Thyroid gland (tissue), 4 donors: ENCODE measurements at regions not wholly inside any gene's neighbourhood (a gene's known extent, or its start where the extent isn't known, plus 50 kb on each side); places are given as distances from the start of the nearest gene placed in this dataset.
"Not testable (repeated sequence)": the region's sequence is repeated elsewhere in the genome, so short reads cannot be mapped to it uniquely, and the experiment has no call there.

Experiments
- DNase-seq, 2 donors: peaks; one replicate each; pipeline ENCODE4 v3.0.0-alpha.2; 2019
- H3K27ac ChIP-seq, 3 donors: fragments of 200-600 bp; sonication (generic); 1 replicate in 2 of 3; 2 replicates in 1 of 3; pipeline ENCODE4 v1.5.1; 2016 to 2019; ENCODE audit warnings: mild to moderate bottlenecking in 1 of 3, moderate library complexity in 1 of 3
- H3K27me3 ChIP-seq: fragments of 200-600 bp; sonication (generic); one replicate; pipeline ENCODE4 v1.5.1; 2019
- H3K36me3 ChIP-seq, 2 donors: fragments of 200-600 bp; sonication (generic); one replicate each; pipeline ENCODE4 v1.5.1; 2016 to 2019
- H3K4me1 ChIP-seq, 2 donors: fragments of 200-600 bp; sonication (generic); one replicate each; pipeline ENCODE4 v1.5.1; 2017 to 2019
- H3K4me3 ChIP-seq, 3 donors: fragments of 200-600 bp; sonication (generic); replicated peaks in 1 of 3; 1 replicate in 2 of 3; 2 replicates in 1 of 3; pipeline ENCODE4 v1.5.1; 2016; ENCODE audit warnings: mild to moderate bottlenecking in 1 of 3
- H3K9me3 ChIP-seq: fragments of 200-600 bp; sonication (generic); one replicate; pipeline ENCODE4 v1.5.1; 2017
- POLR2A ChIP-seq, 2 donors: fragments of 450-650 bp; IDR thresholded peaks; one replicate each; pipeline ENCODE4 v1.6.1; 2017; ENCODE audit warnings: antibody characterized with exemption in 2 of 2, mild to moderate bottlenecking in 2 of 2, moderate library complexity in 1 of 2
- WGBS, 2 donors: methylation state at CpG; one replicate each; pipeline ENCODE4 v1.1.5; 2017; 5-methylcytosine and 5-hydroxymethylcytosine counted together
- intact Hi-C: fragments of 100-400 bp; cut with DNase I; formaldehyde crosslinking; loops from one replicate; pipeline ENCODE4 v1.15.1; 2023
- TF ChIP-seq, protein P1 (sequence below), 6 experiments: fragments of 200-600 bp in 3 of 6; fragments of 450-650 bp in 3 of 6; sonication (generic) in 3 of 6; IDR thresholded peaks; one replicate each; pipeline ENCODE4 v1.5.1; 2016 to 2019; ENCODE audit warnings: antibody characterized with exemption in 6 of 6, mild to moderate bottlenecking in 2 of 6, inconsistent platforms in 1 of 6, moderate library complexity in 1 of 6

DNA sequence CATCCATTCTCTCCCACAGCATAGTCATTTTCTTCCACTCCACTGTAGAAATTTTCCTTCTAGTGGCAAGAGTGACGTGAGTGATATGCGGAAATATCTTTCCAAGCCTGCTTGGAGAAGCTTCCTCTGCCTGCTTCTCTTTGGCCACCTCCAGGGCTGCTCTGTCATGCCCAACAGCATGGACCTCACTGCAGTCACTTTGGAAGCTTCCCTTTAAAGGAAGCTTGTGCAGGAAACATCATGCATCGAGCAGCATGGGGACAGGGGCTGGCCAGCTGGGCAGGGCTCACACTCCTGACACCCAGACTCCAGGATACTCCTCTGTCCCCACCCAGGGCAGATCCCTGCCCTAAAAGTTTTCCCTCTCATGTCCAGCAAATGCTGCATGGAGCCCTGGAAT is 241.6 kb downstream of the ANKRD30B start:
- H3K27ac ChIP-seq, H3K4me3 ChIP-seq, H3K27me3 ChIP-seq, H3K4me1 ChIP-seq, H3K36me3 ChIP-seq, H3K9me3 ChIP-seq, DNase-seq, intact Hi-C loops: not testable (repeated sequence)
- 51 to 91% methylated on average over 3 of the region's 3 CpGs for WGBS, 2 donors

DNA sequence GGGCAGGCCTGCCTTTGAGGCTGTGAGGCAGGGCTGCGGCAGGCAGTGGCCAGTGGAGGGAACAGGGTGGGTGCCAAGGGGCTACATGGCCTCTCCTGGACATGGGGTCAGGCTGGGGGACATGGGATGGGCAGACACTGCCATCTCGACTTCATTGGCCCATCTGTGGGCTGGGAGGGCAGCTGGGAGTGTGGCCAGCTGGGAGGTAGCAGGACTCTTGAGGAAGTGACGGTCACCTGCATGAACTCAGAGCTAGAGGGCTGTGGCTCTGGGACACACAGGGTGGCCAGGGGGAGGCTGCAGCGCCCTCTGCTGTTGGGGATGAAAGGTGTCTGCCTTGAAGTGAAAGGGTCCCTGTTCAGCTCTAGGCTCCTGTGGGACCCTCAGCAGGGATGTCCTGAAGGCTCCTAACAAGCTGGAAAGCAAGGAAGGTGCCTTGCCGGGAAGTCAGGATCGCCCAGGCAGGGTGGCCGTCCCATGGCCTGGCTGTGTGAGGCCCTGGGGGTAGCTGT is 244.0 kb downstream of the ANKRD30B start:
- TF ChIP-seq, protein P1, sequence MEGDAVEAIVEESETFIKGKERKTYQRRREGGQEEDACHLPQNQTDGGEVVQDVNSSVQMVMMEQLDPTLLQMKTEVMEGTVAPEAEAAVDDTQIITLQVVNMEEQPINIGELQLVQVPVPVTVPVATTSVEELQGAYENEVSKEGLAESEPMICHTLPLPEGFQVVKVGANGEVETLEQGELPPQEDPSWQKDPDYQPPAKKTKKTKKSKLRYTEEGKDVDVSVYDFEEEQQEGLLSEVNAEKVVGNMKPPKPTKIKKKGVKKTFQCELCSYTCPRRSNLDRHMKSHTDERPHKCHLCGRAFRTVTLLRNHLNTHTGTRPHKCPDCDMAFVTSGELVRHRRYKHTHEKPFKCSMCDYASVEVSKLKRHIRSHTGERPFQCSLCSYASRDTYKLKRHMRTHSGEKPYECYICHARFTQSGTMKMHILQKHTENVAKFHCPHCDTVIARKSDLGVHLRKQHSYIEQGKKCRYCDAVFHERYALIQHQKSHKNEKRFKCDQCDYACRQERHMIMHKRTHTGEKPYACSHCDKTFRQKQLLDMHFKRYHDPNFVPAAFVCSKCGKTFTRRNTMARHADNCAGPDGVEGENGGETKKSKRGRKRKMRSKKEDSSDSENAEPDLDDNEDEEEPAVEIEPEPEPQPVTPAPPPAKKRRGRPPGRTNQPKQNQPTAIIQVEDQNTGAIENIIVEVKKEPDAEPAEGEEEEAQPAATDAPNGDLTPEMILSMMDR (IDR thresholded peaks at IDR 0.05) = peak in 3 of 6 experiments; percentile 11 to 23 (median 14)
- H3K36me3 ChIP-seq, DNase-seq, H3K9me3 ChIP-seq, H3K4me3 ChIP-seq, H3K27ac ChIP-seq, H3K27me3 ChIP-seq, intact Hi-C loops, H3K4me1 ChIP-seq: not testable (repeated sequence)
- WGBS, 2 donors = 73 to 91% methylated on average over 4 to 5 of the region's 7 CpGs

DNA sequence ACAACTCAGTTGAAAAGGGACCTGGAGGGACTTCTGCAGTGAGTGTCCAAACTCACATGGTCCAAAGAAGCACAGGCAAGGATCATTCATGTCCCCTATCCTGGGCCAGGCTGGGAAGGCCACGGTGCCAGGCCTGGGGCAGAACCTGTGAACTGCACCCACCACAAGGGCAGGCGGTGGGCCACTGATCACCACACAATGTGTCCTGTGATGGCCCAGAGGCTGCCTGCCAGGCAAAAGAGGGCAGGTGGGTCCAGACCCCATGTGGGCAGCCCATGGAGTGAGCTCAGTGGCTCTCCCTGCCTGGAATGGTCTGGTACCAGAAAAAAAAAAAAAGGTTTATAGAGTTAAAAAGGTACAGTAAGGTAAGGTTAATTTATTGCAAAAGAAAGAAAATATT is 244.8 kb downstream of the ANKRD30B start:
- WGBS, 2 donors = 100% methylated on average over 2 of the region's 2 CpGs
- not testable (repeated sequence) for H3K27ac ChIP-seq, DNase-seq

DNA sequence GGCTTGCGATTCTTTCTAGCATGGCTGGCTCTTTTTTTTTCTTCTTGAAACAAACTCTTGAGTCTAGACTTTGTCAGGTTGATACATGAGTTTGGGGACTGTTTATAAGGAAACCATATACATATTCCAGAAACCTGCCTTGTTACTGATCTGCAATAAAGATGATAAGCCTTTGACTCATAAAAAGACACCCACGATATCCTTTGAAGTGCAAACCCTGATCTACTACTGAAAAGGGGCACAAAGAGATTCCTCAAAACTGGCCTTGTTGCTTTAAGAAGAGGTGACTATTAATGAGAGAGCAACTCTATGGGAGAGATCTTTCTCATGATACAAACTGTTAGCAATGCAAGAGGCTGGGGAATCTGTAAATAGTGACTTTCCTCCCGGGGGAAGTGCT is 247.1 kb downstream of the ANKRD30B start:
- H3K4me1 ChIP-seq, H3K27ac ChIP-seq, H3K36me3 ChIP-seq, H3K4me3 ChIP-seq, DNase-seq, intact Hi-C loops, H3K9me3 ChIP-seq, H3K27me3 ChIP-seq: not testable (repeated sequence)
- WGBS, 2 donors = 64 to 76% methylated on average over 3 of the region's 3 CpGs

More for the DNA sequence above, 244.8 kb downstream of the ANKRD30B start:
- H3K9me3 ChIP-seq, H3K4me3 ChIP-seq, intact Hi-C loops, H3K27me3 ChIP-seq, H3K4me1 ChIP-seq, H3K36me3 ChIP-seq: not testable (repeated sequence)

DNA sequence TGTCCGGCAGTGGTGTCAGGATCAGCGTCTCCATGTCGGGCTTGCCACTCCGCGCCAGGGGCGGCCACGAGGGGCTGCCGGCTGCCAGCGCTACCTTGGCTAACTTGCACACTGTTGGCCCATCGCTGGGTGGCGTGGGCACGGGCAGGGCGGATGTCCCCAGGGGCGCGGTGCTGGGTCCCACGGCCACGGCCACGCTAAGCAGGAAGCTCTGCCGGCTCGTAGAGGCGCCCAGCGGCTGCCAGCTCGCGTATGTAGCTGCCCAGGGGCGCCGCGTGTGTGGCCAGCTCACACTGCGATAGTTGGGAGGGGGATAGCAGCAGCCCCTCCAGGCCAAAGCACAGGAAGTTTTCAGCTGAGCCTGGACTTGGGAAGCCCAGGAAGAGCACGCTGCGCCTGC is 249.4 kb downstream of the ANKRD30B start:
- Histone ChIP-seq H3K36me3 (no peaks in the 10 kb centered on the region), H3K4me1 (no peaks in the 10 kb centered on the region), H3K9me3 (no peaks in the 10 kb centered on the region), H3K27ac (no peak overlapping the region), H3K27me3 (no peaks in the 10 kb centered on the region), H3K4me3 (no peak overlapping the region)
- WGBS, 2 donors = 95 to 97% methylated on average over 15 to 30 of the region's 30 CpGs
- intact Hi-C loops = no loop called here
- TF ChIP-seq POLR2A (IDR thresholded peaks at IDR 0.05) = no peak
- TF ChIP-seq, protein P1 (IDR thresholded peaks at IDR 0.05) = no peak
- DNase-seq = no peak

DNA sequence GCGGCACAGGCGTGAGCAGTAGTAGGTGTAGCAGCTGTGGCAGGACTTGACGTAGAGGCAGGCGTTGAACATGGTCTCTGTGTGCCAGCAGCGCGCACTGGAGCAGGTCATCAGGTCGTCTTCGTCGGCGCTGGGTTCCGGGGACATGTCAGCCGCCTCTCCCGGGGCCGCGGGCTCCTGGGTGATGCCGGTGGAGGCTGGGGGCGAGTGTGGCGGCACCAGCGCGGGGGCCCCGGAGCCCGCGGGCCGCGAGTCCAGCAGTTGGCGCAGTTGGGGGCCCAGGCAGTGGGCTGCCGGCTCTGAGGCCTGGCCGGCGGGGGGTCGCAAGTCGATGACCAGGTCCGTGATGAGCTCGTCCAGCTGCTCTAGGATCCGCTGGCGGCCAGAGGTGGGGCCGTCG is 249.9 kb downstream of the ANKRD30B start:
- WGBS, 2 donors = 92 to 95% methylated on average over 15 to 22 of the region's 37 CpGs
- not testable (repeated sequence) for DNase-seq

DNA sequence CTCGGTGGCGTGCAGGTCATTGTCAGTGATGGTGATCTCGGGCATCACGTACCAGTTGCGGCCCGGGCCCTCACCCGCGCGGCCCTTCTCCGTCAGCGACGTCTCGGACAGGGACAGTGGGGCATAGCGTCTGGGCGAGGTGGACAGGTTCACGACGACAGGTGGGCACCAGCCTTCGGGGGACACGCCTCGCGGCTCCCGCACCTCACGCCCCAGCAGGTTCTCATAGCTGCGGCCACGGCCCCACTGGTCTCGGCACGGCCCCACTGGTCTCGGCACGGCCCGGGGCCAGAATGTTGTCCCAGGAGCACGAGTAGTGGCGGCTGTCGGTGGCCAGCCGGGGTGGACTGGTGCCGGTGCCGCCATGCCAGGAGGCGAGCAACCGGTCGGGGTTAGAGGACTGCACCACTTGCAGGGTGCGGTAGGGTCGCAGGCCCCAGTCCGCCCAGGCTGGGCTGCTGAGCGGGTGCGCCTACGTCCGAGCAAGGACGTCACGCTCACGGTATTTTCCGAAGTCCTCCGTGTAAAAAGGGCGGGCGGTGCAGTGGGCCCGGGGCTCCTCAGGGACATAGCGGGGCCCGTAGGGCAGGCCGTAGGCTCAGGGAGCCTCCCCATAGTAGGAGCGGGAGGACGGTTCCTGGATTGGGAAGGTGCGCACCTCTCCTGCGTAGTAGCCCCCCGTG is 250.5 kb downstream of the ANKRD30B start:
- H3K27me3 ChIP-seq, H3K4me1 ChIP-seq, H3K36me3 ChIP-seq, DNase-seq, H3K27ac ChIP-seq, H3K4me3 ChIP-seq, intact Hi-C loops, H3K9me3 ChIP-seq: not testable (repeated sequence)
- WGBS, 2 donors = 94 to 99% methylated on average over 26 to 42 of the region's 62 CpGs

More for the DNA sequence above, 249.9 kb downstream of the ANKRD30B start:
- H3K9me3 ChIP-seq, H3K4me3 ChIP-seq, H3K27me3 ChIP-seq, intact Hi-C loops, H3K4me1 ChIP-seq, H3K27ac ChIP-seq, H3K36me3 ChIP-seq: not testable (repeated sequence)
